SK-N-MC (cell line): ENCODE measurements at regions not wholly inside any gene's neighbourhood (a gene's known extent, or its start where the extent isn't known, plus 50 kb on each side); places are given as distances from the start of the nearest gene placed in this dataset.

Experiments
- EZH2 ChIP-seq: fragments of 200-600 bp; sonication (generic); IDR thresholded peaks from one replicate; pipeline ENCODE4 v1.6.1; 2017; ENCODE audit warnings: antibody characterized with exemption
- POLR2AphosphoS5 ChIP-seq: IDR thresholded peaks from 2 replicates; pipeline ENCODE4 v1.6.1; 2012; ENCODE audit warnings: mild to moderate bottlenecking, low read depth, low read length, borderline replicate concordance

GRCh38 chr19:30105316-30105715 lies 163.3 kb downstream of the URI1 start:
- TF ChIP-seq EZH2 = no peak
- TF ChIP-seq POLR2AphosphoS5 = no peak
